Activated CD8-positive, alpha-beta memory T cell treated with anti-CD3 and anti-CD28 coated beads for 36 hours (primary cell): ENCODE measurements at regions not wholly inside any gene's neighbourhood (a gene's known extent, or its start where the extent isn't known, plus 50 kb on each side); places are given as distances from the start of the nearest gene placed in this dataset.

Experiments
- CTCF ChIA-PET: fragments of 350-600 bp; sonication (Branson Sonifier 250); formaldehyde crosslinking; loops from one replicate; lab custom pipeline; 2021; ENCODE audit warnings: antibody characterized with exemption; lab: Charles Lee
- POLR2A ChIA-PET: fragments of 350-600 bp; sonication (Branson Sonifier 250); formaldehyde crosslinking; loops from one replicate; lab custom pipeline; 2021; ENCODE audit warnings: antibody characterized with exemption; lab: Charles Lee

- CTCF ChIA-PET = no interaction called here
- POLR2A ChIA-PET = no interaction called here
Observed at GRCh38 chr13:70955887-70956286, 847.6 kb upstream of the KLHL1 start.

GRCh38 chr13:70950664-70951063 lies 842.4 kb upstream of the KLHL1 start:
- POLR2A ChIA-PET = no interaction called here
- CTCF ChIA-PET = no interaction called here

GRCh38 chr13:70945506-70945905 lies 837.3 kb upstream of the KLHL1 start:
- POLR2A ChIA-PET = no interaction called here
- CTCF ChIA-PET = no interaction called here

- CTCF ChIA-PET = no interaction called here
- POLR2A ChIA-PET = no interaction called here
Observed at GRCh38 chr13:70941454-70941853, 833.2 kb upstream of the KLHL1 start.

GRCh38 chr13:70938462-70938861 lies 830.2 kb upstream of the KLHL1 start:
- CTCF ChIA-PET = no interaction called here

GRCh38 chr13:70932511-70932910 lies 824.3 kb upstream of the KLHL1 start:
- ChIA-PET CTCF (no interaction called here), POLR2A (no interaction called here)

More at GRCh38 chr13:70938462-70938861, 830.2 kb upstream of the KLHL1 start:
- POLR2A ChIA-PET = no interaction called here

GRCh38 chr13:70923863-70924752 lies 815.9 kb upstream of the KLHL1 start:
- ChIA-PET POLR2A (no interaction called here), CTCF (no interaction called here)

GRCh38 chr13:70911286-70911685 lies 803.0 kb upstream of the KLHL1 start:
- CTCF ChIA-PET = no interaction called here

GRCh38 chr13:70908795-70909194 lies 800.5 kb upstream of the KLHL1 start:
- POLR2A ChIA-PET = no interaction called here
- CTCF ChIA-PET = no interaction called here

More at GRCh38 chr13:70911286-70911685, 803.0 kb upstream of the KLHL1 start:
- POLR2A ChIA-PET = no interaction called here

GRCh38 chr13:70905035-70905434 lies 796.8 kb upstream of the KLHL1 start:
- CTCF ChIA-PET = no interaction called here
- POLR2A ChIA-PET = no interaction called here

- POLR2A ChIA-PET = no interaction called here
- CTCF ChIA-PET = no interaction called here
Observed at GRCh38 chr13:70896136-70896535, 787.9 kb upstream of the KLHL1 start.

- ChIA-PET POLR2A (no interaction called here), CTCF (no interaction called here)
Observed at GRCh38 chr13:70895599-70895998, 787.3 kb upstream of the KLHL1 start.

GRCh38 chr13:70894258-70894657 lies 786.0 kb upstream of the KLHL1 start:
- POLR2A ChIA-PET = no interaction called here

GRCh38 chr13:70893832-70894231 lies 785.6 kb upstream of the KLHL1 start:
- ChIA-PET POLR2A (no interaction called here), CTCF (no interaction called here)

More at GRCh38 chr13:70894258-70894657, 786.0 kb upstream of the KLHL1 start:
- CTCF ChIA-PET = no interaction called here

GRCh38 chr13:70890289-70890688 lies 782.0 kb upstream of the KLHL1 start:
- CTCF ChIA-PET = no interaction called here
- POLR2A ChIA-PET = no interaction called here

GRCh38 chr13:70889163-70889562 lies 780.9 kb upstream of the KLHL1 start:
- POLR2A ChIA-PET = no interaction called here
- CTCF ChIA-PET = no interaction called here

GRCh38 chr13:70884196-70884595 lies 775.9 kb upstream of the KLHL1 start:
- POLR2A ChIA-PET = no interaction called here
- CTCF ChIA-PET = no interaction called here

- CTCF ChIA-PET = no interaction called here
- POLR2A ChIA-PET = no interaction called here
Observed at GRCh38 chr13:70874636-70875035, 766.4 kb upstream of the KLHL1 start.

GRCh38 chr13:70864731-70865130 lies 756.5 kb upstream of the KLHL1 start:
- ChIA-PET CTCF (no interaction called here), POLR2A (no interaction called here)

GRCh38 chr13:70856711-70857110 lies 748.5 kb upstream of the KLHL1 start:
- POLR2A ChIA-PET = no interaction called here

GRCh38 chr13:70856025-70856424 lies 747.8 kb upstream of the KLHL1 start:
- CTCF ChIA-PET = no interaction called here
- POLR2A ChIA-PET = no interaction called here

More at GRCh38 chr13:70856711-70857110, 748.5 kb upstream of the KLHL1 start:
- CTCF ChIA-PET = no interaction called here
